Keratinocyte (primary cell): ENCODE measurements at regions not wholly inside any gene's neighbourhood (a gene's known extent, or its start where the extent isn't known, plus 50 kb on each side); places are given as distances from the start of the nearest gene placed in this dataset.

Experiments
- DNase-seq: peaks from one replicate; pipeline ENCODE4 v3.0.0-alpha.2; 2011; ENCODE audit warnings: low read depth, missing footprints, low spot score
- FAIRE-seq: peaks from 2 replicates; lab custom pipeline; 2011; peaks lifted over from hg19 to GRCh38; lab: Jason Lieb, UNC
- H2AFZ ChIP-seq: 2 replicates; pipeline ENCODE4 v1.6.0; 2012; ENCODE audit warnings: low read length, control low read depth, inconsistent platforms; ENCODE audit not compliant: control insufficient read depth
- H3K27ac ChIP-seq: 2 replicates; pipeline ENCODE4 v1.5.1; 2011; ENCODE audit warnings: low read length; ENCODE audit not compliant: control insufficient read depth, insufficient read depth
- H3K27me3 ChIP-seq: 3 replicates; pipeline ENCODE4 v1.6.0; 2011; ENCODE audit warnings: low read length; ENCODE audit not compliant: control insufficient read depth, insufficient read depth; ENCODE audit errors: extremely low read depth
- H3K36me3 ChIP-seq, 2 experiments: 2 replicates in 1 of 2; 3 replicates in 1 of 2; pipeline ENCODE4 v1.5.1; 2011; ENCODE audit warnings: low read length in 2 of 2, mild to moderate bottlenecking in 1 of 2; ENCODE audit not compliant: control insufficient read depth in 2 of 2, insufficient read depth in 2 of 2; ENCODE audit errors: extremely low read depth in 1 of 2
- H3K4me1 ChIP-seq: 3 replicates; pipeline ENCODE4 v1.5.1; 2011; ENCODE audit warnings: low read length; ENCODE audit not compliant: control insufficient read depth, insufficient read depth; ENCODE audit errors: extremely low read depth
- H3K4me2 ChIP-seq: 3 replicates; pipeline ENCODE4 v1.6.0; 2011; ENCODE audit warnings: low read depth, low read length; ENCODE audit not compliant: control insufficient read depth, insufficient read depth; ENCODE audit errors: extremely low read depth
- H3K4me3 ChIP-seq, 3 experiments: fragments of 200-600 bp in 1 of 3; sonication (generic) in 1 of 3; 2 replicates in 2 of 3; 3 replicates in 1 of 3; pipeline ENCODE4 v1.5.1; 2011 to 2016; ENCODE audit warnings: low read length in 3 of 3, mild to moderate bottlenecking in 3 of 3, control low read depth in 2 of 3, inconsistent platforms in 1 of 3, low read depth in 1 of 3, mixed read lengths in 1 of 3, mixed run types in 1 of 3, moderate library complexity in 1 of 3; ENCODE audit not compliant: control insufficient read depth in 2 of 3, insufficient read depth in 2 of 3; ENCODE audit errors: extremely low read depth in 1 of 3
- H3K79me2 ChIP-seq: 2 replicates; pipeline ENCODE4 v1.6.0; 2012; ENCODE audit warnings: low read length; ENCODE audit not compliant: control insufficient read depth, insufficient read depth
- H3K9ac ChIP-seq: 3 replicates; pipeline ENCODE4 v1.6.0; 2011; ENCODE audit warnings: low read length; ENCODE audit not compliant: control insufficient read depth, insufficient read depth; ENCODE audit errors: extremely low read depth
- H3K9me1 ChIP-seq: 3 replicates; pipeline ENCODE4 v1.6.0; 2011; ENCODE audit warnings: low read length; ENCODE audit not compliant: control insufficient read depth, insufficient read depth; ENCODE audit errors: extremely low read depth
- H3K9me3 ChIP-seq: 2 replicates; pipeline ENCODE4 v1.5.1; 2012; ENCODE audit warnings: low read depth, low read length; ENCODE audit not compliant: control insufficient read depth
- H4K20me1 ChIP-seq: 3 replicates; pipeline ENCODE4 v1.6.0; 2011; ENCODE audit warnings: low read length; ENCODE audit not compliant: control insufficient read depth, insufficient read depth; ENCODE audit errors: extremely low read depth
- CTCF ChIP-seq, 3 experiments: IDR thresholded peaks in 1 of 3; conservative IDR thresholded peaks in 1 of 3; optimal IDR thresholded peaks in 1 of 3; 2 replicates in 2 of 3; 3 replicates in 1 of 3; pipeline versions ENCODE3 to v1.5.1; 2011; ENCODE audit warnings: low read length in 3 of 3, mild to moderate bottlenecking in 3 of 3, moderate library complexity in 2 of 3, control low read depth in 1 of 3, inconsistent platforms in 1 of 3; ENCODE audit not compliant: insufficient read depth in 2 of 3; ENCODE audit errors: extremely low read depth in 1 of 3
- EZH2 ChIP-seq: IDR thresholded peaks from one replicate; pipeline ENCODE4 v1.6.1; 2012; ENCODE audit warnings: inconsistent platforms, mild to moderate bottlenecking, low read length, moderate library complexity
- dilution Hi-C: fragments of 300-500 bp; cut with MboI; formaldehyde crosslinking; loops from one replicate; pipeline ENCODE4 v1.7.0; 2020; ENCODE audit warnings: low sequenced_read_pairs; ENCODE audit not compliant: extremely low pct_ligation_motif_present

- Histone ChIP-seq H3K36me3 (no peaks in the 10 kb centered on the region), H3K4me1 (no peaks in the 10 kb centered on the region), H3K4me3 (no peak overlapping the region), H3K79me2 (no peaks in the 10 kb centered on the region), H3K4me2 (peak overlapping the region; percentile 19), H3K27me3 (peaks cover 7% of the 10 kb centered on the region), H4K20me1 (no peaks in the 10 kb centered on the region), H3K27ac (no peak overlapping the region), H3K9ac (no peak overlapping the region), H3K9me1 (no peaks in the 10 kb centered on the region), H3K9me3 (no peaks in the 10 kb centered on the region), H2AFZ (no peak overlapping the region)
- DNase-seq (no peak), FAIRE-seq (no peak)
- dilution Hi-C loops = no loop called here
- no peak for TF ChIP-seq CTCF (optimal IDR thresholded peaks at IDR 0.05 in 1 of 3, IDR thresholded peaks at IDR 0.05 in 1 of 3, conservative IDR thresholded peaks at IDR 0.05 in 1 of 3; ENCODE audit: extremely low read depth in 1 of 3, insufficient read depth in 2 of 3, low read length in 3 of 3)
- TF ChIP-seq EZH2 = no peak
These were observed 905.3 kb downstream of the TYW1 start for GRCh38 chr7:67901808-67902480.

- H3K4me1 ChIP-seq = no peaks in the 10 kb centered on the region
- no peaks in the 10 kb centered on the region for H3K9me1 ChIP-seq
- no peaks in the 10 kb centered on the region for H3K79me2 ChIP-seq
- H3K4me3 ChIP-seq = no peak overlapping the region
- dilution Hi-C loops = no loop called here
- TF ChIP-seq CTCF (optimal IDR thresholded peaks at IDR 0.05 in 1 of 3, IDR thresholded peaks at IDR 0.05 in 1 of 3, conservative IDR thresholded peaks at IDR 0.05 in 1 of 3; ENCODE audit: extremely low read depth in 1 of 3, insufficient read depth in 2 of 3, low read length in 3 of 3) = no peak
- no peak for TF ChIP-seq EZH2
- no peaks in the 10 kb centered on the region for H3K27me3 ChIP-seq
- no peak for DNase-seq
- H3K36me3 ChIP-seq = no peaks in the 10 kb centered on the region
- H4K20me1 ChIP-seq = no peaks in the 10 kb centered on the region
- no peaks in the 10 kb centered on the region for H3K9me3 ChIP-seq
- H2AFZ ChIP-seq = no peak overlapping the region
- no peak overlapping the region for H3K4me2 ChIP-seq
- no peak for FAIRE-seq
- no peak overlapping the region for H3K9ac ChIP-seq
- H3K27ac ChIP-seq = no peak overlapping the region
These were observed 911.2 kb downstream of the TYW1 start for GRCh38 chr7:67907792-67908191.
